Ishikawa (cell line): ENCODE measurements at regions not wholly inside any gene's neighbourhood (a gene's known extent, or its start where the extent isn't known, plus 50 kb on each side); places are given as distances from the start of the nearest gene placed in this dataset.

Experiments
- CEBPB ChIP-seq: IDR thresholded peaks from 2 replicates; pipeline ENCODE4 v1.6.1; 2012
- CREB1 ChIP-seq: IDR thresholded peaks from 2 replicates; pipeline ENCODE4 v1.6.1; 2012; ENCODE audit warnings: low read depth
- EGR1 ChIP-seq: IDR thresholded peaks from 2 replicates; pipeline ENCODE4 v1.6.1; 2012
- EP300 ChIP-seq: IDR thresholded peaks from 2 replicates; pipeline ENCODE4 v1.6.1; 2012; ENCODE audit warnings: borderline replicate concordance
- FOXM1 ChIP-seq: IDR thresholded peaks from 2 replicates; pipeline ENCODE4 v1.6.1; 2012; ENCODE audit warnings: low read depth, borderline replicate concordance
- MAX ChIP-seq: IDR thresholded peaks from 2 replicates; pipeline ENCODE4 v1.6.1; 2012
- NFIC ChIP-seq: IDR thresholded peaks from 2 replicates; pipeline ENCODE4 v1.6.1; 2012
- RAD21 ChIP-seq: IDR thresholded peaks from 2 replicates; pipeline ENCODE4 v1.6.1; 2012; ENCODE audit warnings: low read depth
- REST ChIP-seq: IDR thresholded peaks from 2 replicates; pipeline ENCODE4 v1.6.1; 2012; ENCODE audit warnings: low read depth, mild to moderate bottlenecking
- TAF1 ChIP-seq: IDR thresholded peaks from 2 replicates; pipeline ENCODE4 v1.6.1; 2012; ENCODE audit warnings: low read depth, mild to moderate bottlenecking
- TCF12 ChIP-seq: IDR thresholded peaks from 2 replicates; pipeline ENCODE4 v1.6.1; 2012; ENCODE audit warnings: low read depth
- TEAD4 ChIP-seq: IDR thresholded peaks from 2 replicates; pipeline ENCODE4 v1.6.1; 2012
- USF1 ChIP-seq: IDR thresholded peaks from 2 replicates; pipeline ENCODE4 v1.6.1; 2012
- YY1 ChIP-seq: IDR thresholded peaks from 2 replicates; pipeline ENCODE4 v1.6.1; 2012; ENCODE audit warnings: low read depth
- ZBTB7A ChIP-seq: IDR thresholded peaks from 2 replicates; pipeline ENCODE4 v1.6.1; 2012; ENCODE audit warnings: low read depth

- TF ChIP-seq USF1, result no peak
Observed at GRCh38 chr10:129126982-129127381, 340.1 kb upstream of the MGMT start.

- TF ChIP-seq USF1 (no peak), EGR1 (no peak), ZBTB7A (no peak), MAX (no peak), TCF12 (no peak), RAD21 (no peak), NFIC (no peak), EP300 (no peak), TEAD4 (no peak), CREB1 (no peak), REST (no peak), CEBPB (no peak), FOXM1 (no peak), TAF1 (no peak), YY1 (no peak)
Observed at GRCh38 chr10:129131457-129132132, 335.4 kb upstream of the MGMT start.

- no peak for TF ChIP-seq TCF12
- no peak for TF ChIP-seq TAF1
- no peak for TF ChIP-seq YY1
- TF ChIP-seq TEAD4, result no peak
- no peak for TF ChIP-seq CEBPB
- no peak for TF ChIP-seq RAD21
- no peak for TF ChIP-seq NFIC
- TF ChIP-seq ZBTB7A, result no peak
- no peak for TF ChIP-seq EGR1
- no peak for TF ChIP-seq EP300
- TF ChIP-seq CREB1, result no peak
Observed at GRCh38 chr10:129133856-129134255, 333.2 kb upstream of the MGMT start.

- TF ChIP-seq TCF12 (no peak), ZBTB7A (no peak), FOXM1 (no peak), EP300 (no peak), TEAD4 (no peak), MAX (no peak), REST (no peak), CREB1 (no peak), RAD21 (no peak), CEBPB (no peak), USF1 (no peak), YY1 (no peak), EGR1 (no peak), TAF1 (no peak), NFIC (no peak)
Observed at GRCh38 chr10:129134371-129134770, 332.7 kb upstream of the MGMT start.

- no peak for TF ChIP-seq TEAD4
- no peak for TF ChIP-seq EGR1
- TF ChIP-seq USF1, result no peak
- TF ChIP-seq YY1, result no peak
- TF ChIP-seq TAF1, result no peak
- TF ChIP-seq REST, result no peak
- TF ChIP-seq CREB1, result no peak
- no peak for TF ChIP-seq RAD21
- TF ChIP-seq ZBTB7A, result no peak
- no peak for TF ChIP-seq NFIC
- no peak for TF ChIP-seq FOXM1
- TF ChIP-seq MAX, result no peak
- TF ChIP-seq CEBPB, result no peak
- TF ChIP-seq TCF12, result no peak
- no peak for TF ChIP-seq EP300
Observed at GRCh38 chr10:129135624-129136023, 331.4 kb upstream of the MGMT start.
